GM18870 (cell line): ENCODE measurements at regions not wholly inside any gene's neighbourhood (a gene's known extent, or its start where the extent isn't known, plus 50 kb on each side); places are given as distances from the start of the nearest gene placed in this dataset.

Source experiments
- ATAC-seq: cut with Tn5 transposase; IDR thresholded peaks from one replicate; pipeline ENCODE4 v1.9.1; 2021; ENCODE audit warnings: moderate library complexity; ENCODE audit not compliant: unreplicated experiment

DNA sequence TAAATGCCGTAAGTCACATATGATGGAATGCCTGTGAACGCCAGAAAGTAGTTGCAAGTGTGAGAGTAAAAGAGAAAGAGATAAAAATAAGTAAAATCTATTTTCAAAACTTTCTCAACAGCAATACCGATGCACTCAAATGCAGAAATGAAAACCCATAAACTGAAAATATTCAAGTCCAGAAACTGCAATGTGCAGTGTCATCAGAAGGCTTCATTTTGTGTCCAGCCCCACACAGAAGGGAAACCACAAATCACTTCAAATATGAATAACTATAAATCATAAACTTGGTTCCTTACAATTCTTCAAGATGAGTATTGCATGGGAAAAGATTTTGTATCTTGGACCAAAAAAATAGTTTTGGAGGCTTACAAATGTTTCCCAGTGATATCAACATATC lies 375.2 kb upstream of the ANO5 start:
- ATAC-seq = no peak

- ATAC-seq = no peak
These were observed 372.7 kb upstream of the ANO5 start for GRCh38 chr11:21820176-21820575.

DNA sequence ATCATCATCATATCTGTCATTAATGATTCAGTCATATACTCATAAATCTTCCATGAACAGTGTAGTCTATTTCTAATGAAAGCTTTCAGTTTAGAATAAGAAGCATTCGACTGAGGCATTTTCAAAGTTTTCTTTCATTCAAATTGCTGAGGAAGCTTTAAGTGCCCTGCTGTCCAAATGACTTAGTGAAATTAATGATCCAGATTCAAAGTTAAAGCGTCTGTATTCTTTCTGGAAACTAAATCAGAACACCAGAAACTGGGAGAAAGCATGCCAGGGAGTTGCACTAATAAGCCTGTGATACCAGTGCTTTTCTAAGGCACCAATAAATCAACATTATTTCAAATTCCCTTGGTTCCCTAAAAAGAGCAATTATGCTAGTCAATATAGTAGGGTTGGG lies 367.8 kb upstream of the ANO5 start:
- no peak for ATAC-seq

DNA sequence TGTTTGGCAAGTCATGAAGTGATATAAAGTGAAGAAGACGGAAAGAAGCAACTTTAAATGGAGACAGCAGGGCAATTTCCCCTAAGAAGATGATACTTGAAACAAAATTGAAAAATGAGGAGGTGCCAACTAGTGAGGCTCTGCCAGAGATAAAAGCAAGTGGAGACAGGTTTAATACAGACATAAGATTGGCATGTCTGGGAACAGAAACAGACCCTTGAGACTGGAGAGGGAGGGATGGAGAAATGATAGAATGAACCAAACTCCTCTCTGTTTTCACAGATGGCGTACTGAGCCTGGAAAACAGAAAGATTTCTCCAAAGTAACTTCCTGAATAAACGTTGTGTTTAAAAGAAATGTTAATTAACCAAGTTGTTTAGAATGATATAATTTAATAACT lies 354.5 kb upstream of the ANO5 start:
- no peak for ATAC-seq

- no peak for ATAC-seq
These were observed 353.1 kb upstream of the ANO5 start for GRCh38 chr11:21839796-21840195.

DNA sequence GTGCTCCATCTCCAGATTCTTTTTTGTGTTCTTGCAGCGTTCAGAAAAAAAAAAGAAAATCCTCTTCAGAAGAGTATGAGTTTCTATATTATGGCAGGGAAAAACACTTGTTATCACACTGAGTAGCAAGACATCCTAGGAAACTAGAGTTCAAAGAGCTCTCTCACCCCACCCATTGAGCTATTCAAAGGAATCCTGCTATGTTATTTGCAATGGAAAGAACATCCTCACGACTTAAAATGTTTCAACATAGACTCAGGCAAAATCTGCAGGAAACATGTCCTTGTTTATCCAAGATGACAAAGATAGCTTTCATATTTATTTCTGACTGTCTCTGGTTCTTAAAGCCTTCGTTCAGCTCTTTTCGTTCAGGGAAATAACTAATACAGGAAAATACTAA lies 331.6 kb upstream of the ANO5 start:
- no peak for ATAC-seq

GRCh38 chr11:21865541-21865940 lies 327.3 kb upstream of the ANO5 start:
- no peak for ATAC-seq

GRCh38 chr11:21866781-21867180 lies 326.1 kb upstream of the ANO5 start:
- no peak for ATAC-seq

- ATAC-seq = no peak
These were observed 315.7 kb upstream of the ANO5 start for GRCh38 chr11:21877151-21877550.

GRCh38 chr11:21883354-21883753 lies 309.5 kb upstream of the ANO5 start:
- ATAC-seq = no peak

DNA sequence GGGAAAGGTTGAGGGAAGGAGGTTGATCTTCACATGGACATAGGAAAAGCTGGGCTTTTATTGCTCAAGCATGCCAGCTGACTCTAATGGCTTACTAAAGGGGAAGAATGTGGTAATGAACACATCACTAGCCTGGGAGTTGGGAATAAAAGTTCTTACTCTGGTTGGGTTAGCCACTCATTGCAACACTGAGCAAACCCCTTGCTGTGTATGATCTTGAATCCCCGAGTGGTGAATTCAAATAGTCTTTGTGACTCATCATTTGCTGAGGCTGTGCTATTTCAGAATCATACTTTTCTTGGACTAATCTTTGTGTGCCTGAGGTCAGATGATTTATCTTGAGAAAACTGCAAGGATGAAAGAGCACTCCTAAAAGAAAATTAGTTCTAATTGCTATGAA lies 304.1 kb upstream of the ANO5 start:
- ATAC-seq = no peak

DNA sequence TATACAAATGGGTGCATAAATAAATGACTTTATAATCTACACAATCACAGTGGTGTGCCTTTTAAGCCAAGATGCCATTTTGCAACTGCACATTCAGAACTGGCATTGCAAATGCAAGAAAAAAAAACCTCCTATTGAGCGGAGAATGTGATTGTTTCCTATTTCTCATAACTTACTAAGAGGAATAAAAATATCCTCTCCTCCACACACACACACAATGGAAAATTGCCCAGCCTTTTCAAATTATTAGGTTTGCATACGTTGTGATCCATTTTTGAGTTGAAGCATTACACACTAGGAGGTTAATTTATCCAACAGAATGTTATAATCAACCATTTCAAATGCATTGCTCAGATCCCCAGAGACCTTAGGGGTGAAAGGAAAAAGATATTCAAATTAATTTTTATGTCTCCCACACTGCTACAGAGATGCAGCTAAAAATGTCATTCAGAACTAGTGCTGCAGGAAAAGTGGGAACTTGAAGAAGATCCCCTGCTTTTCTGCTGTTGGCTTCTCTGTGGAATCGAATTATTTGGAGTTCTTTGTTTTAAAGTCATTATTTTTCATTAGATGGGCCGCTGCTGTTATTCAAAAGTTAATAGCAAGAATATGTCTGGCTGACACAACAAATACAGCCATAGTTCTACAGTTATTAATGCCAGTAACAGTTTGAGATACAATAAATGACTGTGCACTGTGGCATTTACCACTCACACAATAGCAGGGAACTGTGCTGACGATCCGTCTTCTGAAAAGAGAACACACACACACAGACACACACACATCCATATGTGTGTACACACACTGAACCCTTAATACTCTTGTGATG lies 299.9 kb upstream of the ANO5 start:
- ATAC-seq = no peak

- no peak for ATAC-seq
These were observed 299.4 kb upstream of the ANO5 start for GRCh38 chr11:21893565-21893867.

DNA sequence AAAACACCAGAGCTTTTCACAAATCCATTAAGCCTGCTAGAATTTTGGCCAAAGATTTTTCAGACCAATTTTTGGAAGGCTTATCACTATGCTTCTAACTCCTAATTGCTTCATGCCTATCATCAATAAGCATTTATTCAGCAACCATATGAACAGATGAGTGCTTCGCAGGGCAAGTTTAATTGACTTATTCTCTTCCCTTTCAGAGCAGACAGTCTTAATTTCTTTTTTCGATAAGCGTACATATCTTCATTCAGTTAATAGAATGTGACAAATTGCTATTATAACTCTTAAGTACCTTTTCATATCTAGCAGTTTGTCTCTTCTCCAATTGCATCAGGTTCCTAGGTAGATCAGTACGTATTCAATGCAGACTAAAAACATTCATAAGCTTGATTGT lies 298.4 kb upstream of the ANO5 start:
- ATAC-seq = no peak

DNA sequence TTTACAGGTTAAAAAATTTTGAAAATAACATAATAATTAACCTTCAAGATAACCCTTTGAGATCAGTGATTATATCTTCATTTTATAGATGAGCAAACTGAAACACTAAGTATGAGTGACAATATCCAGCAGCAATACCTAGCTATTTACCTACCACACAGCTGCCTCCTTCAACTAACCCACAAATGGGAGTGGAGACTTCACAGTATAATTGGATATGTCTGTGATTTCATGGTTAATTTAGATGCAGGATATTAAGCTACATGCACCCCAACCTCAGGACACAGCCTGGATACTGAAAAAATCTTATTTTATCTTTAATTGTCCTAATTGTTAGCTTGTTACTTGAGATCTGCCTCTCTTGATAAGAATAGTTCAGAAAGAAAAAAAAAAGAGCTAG lies 297.2 kb upstream of the ANO5 start:
- ATAC-seq = no peak

DNA sequence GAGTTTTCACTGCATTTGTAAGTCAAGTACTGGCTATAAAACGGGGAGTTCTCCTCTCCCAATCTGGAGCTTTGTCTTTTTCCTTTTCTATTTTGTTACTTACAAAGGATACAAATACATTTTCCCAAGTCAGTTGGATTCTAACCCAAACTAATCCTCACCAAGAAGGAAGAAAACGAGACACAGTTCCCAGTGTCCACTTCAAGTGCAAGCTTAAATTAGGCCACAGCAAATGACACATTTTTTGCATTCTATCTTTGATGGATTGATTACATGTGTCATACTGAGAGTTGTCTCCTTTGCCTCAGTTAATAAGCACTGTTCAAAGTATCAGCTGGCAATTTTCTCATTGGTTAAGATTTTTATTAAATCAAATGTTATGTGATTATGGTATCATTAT lies 296.7 kb upstream of the ANO5 start:
- ATAC-seq = no peak

GRCh38 chr11:21896746-21897602 lies 295.9 kb upstream of the ANO5 start:
- peak; percentile 61 for ATAC-seq

- ATAC-seq = no peak
These were observed 295.1 kb upstream of the ANO5 start for GRCh38 chr11:21897752-21898151.

DNA sequence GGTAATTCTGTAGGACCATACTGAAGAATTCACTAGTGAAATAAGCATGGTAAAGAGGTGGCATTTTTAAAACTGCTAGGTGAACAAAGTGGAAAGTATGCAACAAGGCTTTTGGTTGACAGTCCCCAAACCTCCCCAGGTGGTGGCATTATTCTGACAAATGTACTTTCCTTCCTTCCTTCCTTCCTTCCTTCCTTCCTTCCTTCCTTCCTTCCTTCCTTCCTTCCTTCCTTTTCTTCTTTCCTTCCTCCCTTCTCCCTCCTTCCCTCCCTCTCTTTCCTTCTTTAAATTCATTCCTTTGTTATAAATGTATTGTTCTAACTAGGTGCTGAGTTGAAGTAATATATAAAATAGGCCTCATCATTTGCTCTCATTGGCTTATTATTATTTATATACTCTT lies 284.7 kb upstream of the ANO5 start:
- no peak for ATAC-seq

DNA sequence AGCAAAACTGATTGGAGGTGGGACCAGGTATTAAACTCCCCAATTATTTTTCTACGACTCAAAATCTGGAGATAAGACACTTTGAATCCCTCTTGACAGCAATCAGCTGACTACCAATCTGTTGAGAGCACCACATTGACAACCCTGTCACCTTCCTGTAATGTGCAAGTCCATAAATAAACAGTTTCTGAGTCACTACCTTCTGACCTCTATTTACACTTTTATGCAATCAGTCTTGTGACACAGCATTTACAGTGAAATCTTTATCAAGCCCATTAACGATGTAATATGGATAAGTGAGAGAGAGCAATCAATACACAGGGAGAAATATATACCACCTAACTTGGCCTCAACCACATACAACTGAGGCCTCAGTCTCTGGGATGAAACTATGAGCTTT lies 283.7 kb upstream of the ANO5 start:
- no peak for ATAC-seq

- ATAC-seq = no peak
These were observed 281.8 kb upstream of the ANO5 start for GRCh38 chr11:21911061-21911460.

- ATAC-seq = no peak
These were observed 280.6 kb upstream of the ANO5 start for GRCh38 chr11:21912285-21912684.
